RWPE1 (cell line): ENCODE measurements at regions not wholly inside any gene's neighbourhood (a gene's known extent, or its start where the extent isn't known, plus 50 kb on each side); places are given as distances from the start of the nearest gene placed in this dataset.

ENCODE experiments used
- CTCF ChIA-PET: fragments of 350-600 bp; sonication (Branson Sonifier 250); formaldehyde crosslinking; extraction: SDS; loops from one replicate; lab custom pipeline; 2021; lab: Yijun Ruan, JAX
- POLR2A ChIA-PET: fragments of 400-600 bp; formaldehyde crosslinking; extraction: SDS; loops from one replicate; lab custom pipeline; 2020; ENCODE audit warnings: antibody characterized with exemption; ENCODE audit not compliant: low non-redundant PET; lab: Yijun Ruan, JAX
- DNase-seq: peaks from one replicate; pipeline ENCODE4 v3.0.0; 2012; ENCODE audit warnings: low spot score
- H3K27ac ChIP-seq: fragments of 450-650 bp; 2 replicates; pipeline ENCODE4 v1.5.1; 2017
- CTCF ChIP-seq: fragments of 450-650 bp; conservative IDR thresholded peaks from 2 replicates; pipeline ENCODE4 v1.5.1; 2017; ENCODE audit warnings: low read depth, mild to moderate bottlenecking

GRCh38 chr13:99436686-99437416, 64.4 kb upstream of the TM9SF2 start:
- ChIA-PET CTCF (interaction anchor here (0.5 to 2.6 kb wide), 31 partner anchors 11 to 1837 kb away, joined by 3 to 17 read pairs (median 3); no protein-coding TSS in a partner anchor), POLR2A (no interaction called here)
- no peak overlapping the region for H3K27ac ChIP-seq
- peak; percentile 66 for DNase-seq
- TF ChIP-seq CTCF, result peak; percentile 99

- CTCF ChIA-PET, result no interaction called here
- POLR2A ChIA-PET, result interaction anchor here (0.5 kb wide), 1 partner anchor 253 kb away, joined by 3 read pairs; no protein-coding TSS in a partner anchor
- TF ChIP-seq CTCF, result no peak
- no peak for DNase-seq
- no peak overlapping the region for H3K27ac ChIP-seq
These were observed 62.2 kb upstream of the TM9SF2 start for GRCh38 chr13:99439048-99439447.

GRCh38 chr13:99439850-99440604, 61.2 kb upstream of the TM9SF2 start:
- no peak for TF ChIP-seq CTCF
- ChIA-PET POLR2A (no interaction called here), CTCF (interaction anchor here (0.6 to 1.1 kb wide), 3 partner anchors 45 to 1660 kb away, joined by 3 to 5 read pairs (median 5); no protein-coding TSS in a partner anchor)
- H3K27ac ChIP-seq, result no peak overlapping the region
- DNase-seq, result no peak

GRCh38 chr13:99442273-99442895, 58.9 kb upstream of the TM9SF2 start:
- CTCF ChIA-PET, result interaction anchor here (0.6 to 1.3 kb wide), 3 partner anchors 43 to 471 kb away, joined by 3 to 6 read pairs (median 3); no protein-coding TSS in a partner anchor
- POLR2A ChIA-PET, result no interaction called here
- TF ChIP-seq CTCF, result peak; percentile 96
- DNase-seq, result peak; percentile 40
- no peak overlapping the region for H3K27ac ChIP-seq

GRCh38 chr13:99446242-99446641, 55.0 kb upstream of the TM9SF2 start:
- H3K27ac ChIP-seq, result no peak overlapping the region
- ChIA-PET POLR2A (no interaction called here), CTCF (no interaction called here)
- DNase-seq, result no peak
- TF ChIP-seq CTCF, result no peak

GRCh38 chr13:99448546-99448945, 52.7 kb upstream of the TM9SF2 start:
- ChIA-PET POLR2A (no interaction called here), CTCF (no interaction called here)
- TF ChIP-seq CTCF, result no peak
- no peak overlapping the region for H3K27ac ChIP-seq
- DNase-seq, result no peak
